Activated naive CD4-positive, alpha-beta T cell treated with anti-CD3 and anti-CD28 coated beads, Interleukin-2, amount 10 ng/mL, durations not matched to agents 7 days and 5 days (primary cell): ENCODE measurements at regions not wholly inside any gene's neighbourhood (a gene's known extent, or its start where the extent isn't known, plus 50 kb on each side); places are given as distances from the start of the nearest gene placed in this dataset.
"Not testable (repeated sequence)": the region's sequence is repeated elsewhere in the genome, so short reads cannot be mapped to it uniquely, and the experiment has no call there.

Experiments
- CTCF ChIA-PET: fragments of 350-600 bp; sonication (Branson Sonifier 250); formaldehyde crosslinking; loops from one replicate; lab custom pipeline; 2021; ENCODE audit warnings: antibody characterized with exemption; lab: Charles Lee
- DNase-seq: peaks from one replicate; pipeline ENCODE4 v3.0.0-alpha.2; 2020
- H3K27ac Mint-ChIP-seq: one replicate; pipeline ENCODE4 v1.8.0; 2021; ENCODE audit warnings: mild to moderate bottlenecking, moderate library complexity, mixed read lengths
- H3K27me3 Mint-ChIP-seq: one replicate; pipeline ENCODE4 v1.8.0; 2021; ENCODE audit warnings: mild to moderate bottlenecking, mixed read lengths
- H3K36me3 Mint-ChIP-seq: one replicate; pipeline ENCODE4 v1.8.0; 2021; ENCODE audit warnings: mixed read lengths
- H3K4me1 Mint-ChIP-seq: one replicate; pipeline ENCODE4 v1.8.0; 2021; ENCODE audit warnings: mixed read lengths
- H3K4me3 Mint-ChIP-seq: one replicate; pipeline ENCODE4 v1.8.0; 2021; ENCODE audit warnings: mild to moderate bottlenecking, moderate library complexity, mixed read lengths
- H3K9me3 Mint-ChIP-seq: one replicate; pipeline ENCODE4 v1.8.0; 2021; ENCODE audit warnings: mixed read lengths

DNA sequence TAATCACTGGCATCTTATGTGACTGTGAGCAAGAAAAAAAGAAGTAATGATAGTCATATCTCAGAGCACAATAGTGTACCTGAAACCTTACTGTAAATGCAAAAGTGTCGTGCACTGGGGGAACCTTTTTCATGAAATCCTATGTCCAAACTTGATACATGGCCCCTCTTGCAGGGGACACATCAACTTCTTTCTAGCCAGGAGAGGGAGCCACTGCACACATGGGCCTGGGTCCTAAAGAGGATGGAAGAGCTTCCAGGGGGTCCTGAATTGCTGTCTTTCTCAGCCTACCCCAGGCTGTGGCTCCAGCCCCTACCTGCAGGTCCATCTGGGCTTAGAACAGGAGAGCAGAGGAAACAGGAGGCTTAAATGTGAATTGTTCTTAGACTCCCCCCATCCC lies 165.7 kb downstream of the SOD2 start:
- CTCF ChIA-PET, result no interaction called here
- no peaks in the 10 kb centered on the region for H3K4me1 Mint-ChIP-seq
- H3K4me3 Mint-ChIP-seq, result no peak overlapping the region
- no peak for DNase-seq
- H3K36me3 Mint-ChIP-seq, result no peaks in the 10 kb centered on the region
- no peaks in the 10 kb centered on the region for H3K9me3 Mint-ChIP-seq
- no peak overlapping the region for H3K27ac Mint-ChIP-seq
- peaks cover 27% of the 10 kb centered on the region for H3K27me3 Mint-ChIP-seq

- peaks cover 27% of the 10 kb centered on the region for H3K27me3 Mint-ChIP-seq
- H3K27ac Mint-ChIP-seq, result no peak overlapping the region
- CTCF ChIA-PET, result no interaction called here
- DNase-seq, result no peak
- no peaks in the 10 kb centered on the region for H3K9me3 Mint-ChIP-seq
- no peak overlapping the region for H3K4me3 Mint-ChIP-seq
- H3K36me3 Mint-ChIP-seq, result no peaks in the 10 kb centered on the region
- no peaks in the 10 kb centered on the region for H3K4me1 Mint-ChIP-seq
Observed at GRCh38 chr6:159525445-159526025, 167.5 kb downstream of the SOD2 start.

DNA sequence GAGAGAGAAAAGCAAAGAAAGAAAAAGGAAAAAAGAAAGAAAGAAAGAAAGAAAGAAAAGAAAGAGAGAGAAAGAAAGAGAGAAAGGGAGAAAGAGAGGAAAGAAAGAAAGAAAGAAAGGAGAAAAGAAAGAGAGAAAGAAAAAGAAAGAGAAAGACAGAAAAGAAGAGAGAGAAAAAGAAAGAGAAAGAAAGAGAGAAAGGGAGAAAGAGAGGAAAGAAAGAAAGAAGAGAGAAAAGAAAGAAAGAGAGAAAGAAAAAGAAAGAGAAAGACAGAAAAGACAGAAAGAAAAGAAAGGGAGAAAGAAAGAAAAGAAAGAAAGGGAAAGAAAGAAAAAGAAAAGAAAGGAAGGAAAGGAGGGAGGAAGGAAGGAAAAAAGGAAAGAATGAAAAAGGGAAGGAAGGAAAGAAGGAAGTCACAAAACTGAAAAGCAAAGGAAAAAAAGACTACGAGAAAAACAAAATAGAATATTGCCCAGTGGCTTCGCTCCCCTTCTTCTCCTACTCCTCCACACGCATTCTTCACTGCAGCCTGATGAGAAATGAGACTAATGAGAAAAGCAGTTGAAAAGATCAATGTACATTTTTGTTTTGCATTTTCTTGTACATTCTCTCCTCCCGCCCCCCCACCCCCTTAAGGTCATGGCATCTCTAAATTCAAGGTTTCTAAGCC lies 170.0 kb downstream of the SOD2 start:
- DNase-seq, result no peak
- H3K36me3 Mint-ChIP-seq, result no peaks in the 10 kb centered on the region
- CTCF ChIA-PET, result no interaction called here
- no peak overlapping the region for H3K27ac Mint-ChIP-seq
- no peaks in the 10 kb centered on the region for H3K4me1 Mint-ChIP-seq
- no peak overlapping the region for H3K4me3 Mint-ChIP-seq
- H3K9me3 Mint-ChIP-seq, result no peaks in the 10 kb centered on the region
- peaks cover 22% of the 10 kb centered on the region for H3K27me3 Mint-ChIP-seq

DNA sequence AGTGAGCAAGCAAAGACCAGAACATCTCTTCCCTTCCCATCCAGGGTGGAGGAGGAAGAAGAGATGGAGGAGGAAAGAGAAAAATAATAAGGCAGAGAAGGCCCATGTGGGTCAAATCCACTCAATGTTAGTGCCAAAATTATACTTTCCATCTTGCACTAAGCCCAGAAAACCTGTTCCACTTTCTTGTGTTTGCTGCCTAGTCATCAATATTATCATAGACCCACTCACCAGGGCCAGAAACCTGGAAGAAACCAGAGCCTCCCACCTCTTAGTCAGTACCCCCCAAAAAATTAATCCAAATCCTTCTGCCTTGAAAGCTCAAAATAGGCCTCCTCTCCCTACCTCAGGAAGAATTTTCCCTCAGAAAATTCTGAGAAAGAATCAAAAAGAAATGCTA lies 171.1 kb downstream of the SOD2 start:
- Mint-ChIP-seq H3K36me3 (no peaks in the 10 kb centered on the region), H3K4me3 (no peak overlapping the region), H3K27ac (no peak overlapping the region), H3K4me1 (no peaks in the 10 kb centered on the region), H3K27me3 (peaks cover 22% of the 10 kb centered on the region), H3K9me3 (no peaks in the 10 kb centered on the region)
- CTCF ChIA-PET, result no interaction called here
- no peak for DNase-seq

- H3K27me3 Mint-ChIP-seq, result peaks cover 14% of the 10 kb centered on the region
Observed at GRCh38 chr6:159520002-159520401, 173.0 kb downstream of the SOD2 start.

DNA sequence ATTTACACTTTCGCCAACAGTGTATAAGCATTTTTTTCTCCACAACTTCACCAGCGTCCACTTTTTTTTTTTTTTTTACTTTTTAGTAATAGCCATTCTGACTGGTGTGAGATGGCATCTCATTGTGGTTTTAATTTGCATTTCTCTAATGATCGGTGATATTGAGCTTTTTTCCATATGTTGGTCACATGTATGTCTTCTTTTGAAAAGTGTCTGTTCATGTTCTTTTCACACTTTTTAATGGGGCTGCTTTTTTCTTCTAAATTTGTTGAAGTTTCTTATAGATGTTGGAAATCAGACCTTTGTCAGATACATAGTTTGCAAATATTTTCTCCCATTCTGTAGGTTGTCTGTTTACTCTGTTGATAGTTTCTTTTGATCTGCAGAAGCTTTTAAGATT lies 177.2 kb downstream of the SOD2 start:
- not testable (repeated sequence) for H3K4me3 Mint-ChIP-seq, H3K36me3 Mint-ChIP-seq, H3K27ac Mint-ChIP-seq, H3K27me3 Mint-ChIP-seq, DNase-seq, H3K9me3 Mint-ChIP-seq, H3K4me1 Mint-ChIP-seq
- CTCF ChIA-PET, result interaction anchor here (0.6 kb wide), 1 partner anchor 1357 kb away, joined by 3 read pairs; no protein-coding TSS in a partner anchor

More at GRCh38 chr6:159520002-159520401, 173.0 kb downstream of the SOD2 start:
- no peak overlapping the region for H3K27ac Mint-ChIP-seq
- no peak for DNase-seq
- H3K36me3 Mint-ChIP-seq, result no peaks in the 10 kb centered on the region
- CTCF ChIA-PET, result no interaction called here
- H3K9me3 Mint-ChIP-seq, result no peaks in the 10 kb centered on the region
- no peak overlapping the region for H3K4me3 Mint-ChIP-seq
- H3K4me1 Mint-ChIP-seq, result no peaks in the 10 kb centered on the region

DNA sequence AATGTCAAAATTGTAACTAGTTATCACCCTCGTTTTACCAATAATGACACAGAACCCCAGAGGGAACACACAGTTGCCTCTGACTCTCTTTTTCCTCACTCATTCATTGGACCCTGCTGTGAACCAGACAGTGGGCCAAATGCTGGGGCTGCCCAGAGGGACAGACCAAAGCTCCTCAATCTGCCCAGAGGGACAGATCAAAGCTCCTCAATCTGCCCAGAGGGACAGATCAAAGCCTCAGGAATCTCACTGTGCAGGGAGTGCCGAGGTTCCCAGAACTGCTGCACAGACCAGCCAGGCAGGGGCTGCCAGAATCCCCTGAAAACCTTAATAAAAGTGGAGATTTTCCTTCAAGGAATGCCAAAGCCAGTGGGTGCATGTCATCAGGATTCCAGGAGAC lies 179.1 kb downstream of the SOD2 start:
- H3K4me1 Mint-ChIP-seq, result no peaks in the 10 kb centered on the region
- CTCF ChIA-PET, result no interaction called here
- no peaks in the 10 kb centered on the region for H3K9me3 Mint-ChIP-seq
- no peak for DNase-seq
- no peaks in the 10 kb centered on the region for H3K36me3 Mint-ChIP-seq
- H3K4me3 Mint-ChIP-seq, result no peak overlapping the region
- H3K27ac Mint-ChIP-seq, result no peak overlapping the region
- H3K27me3 Mint-ChIP-seq, result peaks cover 4% of the 10 kb centered on the region

- Mint-ChIP-seq H3K27ac (no peak overlapping the region), H3K36me3 (no peaks in the 10 kb centered on the region), H3K4me1 (no peaks in the 10 kb centered on the region), H3K27me3 (peaks cover 4% of the 10 kb centered on the region), H3K4me3 (no peak overlapping the region), H3K9me3 (no peaks in the 10 kb centered on the region)
- DNase-seq, result no peak
- CTCF ChIA-PET, result no interaction called here
Observed at GRCh38 chr6:159513074-159513720, 179.8 kb downstream of the SOD2 start.

DNA sequence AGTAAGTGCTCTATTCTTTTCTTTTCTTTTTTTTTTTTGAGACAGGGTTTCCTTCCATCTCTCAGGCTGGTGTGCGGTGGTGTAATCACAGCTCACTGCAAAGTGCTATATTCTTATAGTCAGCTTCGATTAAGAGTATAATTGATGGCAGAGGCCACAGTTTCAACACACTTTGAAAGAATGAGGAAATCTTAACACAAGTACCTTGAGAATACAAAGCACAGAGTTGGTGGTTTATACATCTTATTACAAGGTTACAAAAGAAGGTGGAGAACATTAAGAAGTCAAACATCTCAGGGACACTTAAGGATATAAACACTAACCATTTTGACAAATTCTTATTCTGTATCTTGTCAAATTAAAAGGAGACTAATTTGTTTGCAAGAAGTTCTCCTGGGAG lies 180.5 kb downstream of the SOD2 start:
- no peaks in the 10 kb centered on the region for H3K4me1 Mint-ChIP-seq
- H3K9me3 Mint-ChIP-seq, result no peaks in the 10 kb centered on the region
- no peaks in the 10 kb centered on the region for H3K36me3 Mint-ChIP-seq
- no peak for DNase-seq
- peaks cover 4% of the 10 kb centered on the region for H3K27me3 Mint-ChIP-seq
- CTCF ChIA-PET, result interaction anchor here (0.6 kb wide), 1 partner anchor 10 kb away, joined by 3 read pairs; no protein-coding TSS in a partner anchor
- no peak overlapping the region for H3K27ac Mint-ChIP-seq
- no peak overlapping the region for H3K4me3 Mint-ChIP-seq

DNA sequence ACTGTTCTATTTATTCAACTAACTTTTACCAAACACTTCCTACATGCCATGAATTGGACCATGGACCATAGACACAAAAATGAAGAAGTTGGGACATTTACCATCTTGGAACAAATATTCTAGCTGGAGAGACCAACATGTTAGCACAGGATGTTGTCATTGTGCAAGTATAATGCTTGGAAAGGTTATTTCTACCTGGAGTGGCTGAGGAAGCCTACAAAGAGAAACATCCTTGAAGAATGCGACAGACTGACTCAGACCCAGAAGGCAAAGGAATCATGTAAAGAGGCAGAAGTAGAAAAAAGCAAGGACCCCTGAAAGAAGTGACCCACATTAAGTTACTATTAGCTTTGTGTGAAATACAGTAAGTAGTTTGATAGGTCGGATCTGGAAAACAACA lies 180.9 kb downstream of the SOD2 start:
- no peaks in the 10 kb centered on the region for H3K36me3 Mint-ChIP-seq
- H3K27me3 Mint-ChIP-seq, result peaks cover 4% of the 10 kb centered on the region
- H3K4me1 Mint-ChIP-seq, result no peaks in the 10 kb centered on the region
- H3K9me3 Mint-ChIP-seq, result no peaks in the 10 kb centered on the region
- no peak overlapping the region for H3K27ac Mint-ChIP-seq
- CTCF ChIA-PET, result interaction anchor here (0.6 kb wide), 1 partner anchor 10 kb away, joined by 3 read pairs; no protein-coding TSS in a partner anchor
- DNase-seq, result no peak
- H3K4me3 Mint-ChIP-seq, result no peak overlapping the region

DNA sequence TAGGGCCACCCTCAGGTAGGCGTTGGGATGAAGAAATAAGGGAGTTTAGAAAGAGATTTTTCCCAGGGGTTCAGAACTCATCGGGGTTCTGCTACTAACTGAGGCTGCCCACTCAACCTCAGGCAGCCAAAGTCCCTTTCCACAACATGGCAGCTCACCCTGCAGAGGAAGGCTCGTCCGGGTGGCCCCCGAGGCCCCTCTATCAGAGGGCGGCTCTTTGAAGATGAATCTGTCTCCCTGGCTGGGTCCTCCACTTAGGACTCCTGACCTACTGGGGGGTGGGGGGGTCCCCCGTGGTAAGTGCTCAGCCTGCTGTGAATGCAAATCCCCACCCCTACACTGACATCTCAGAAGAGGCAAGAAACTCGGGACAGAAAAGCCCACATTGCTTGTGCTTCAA lies 182.9 kb downstream of the SOD2 start:
- Mint-ChIP-seq H3K27me3 (peaks cover 4% of the 10 kb centered on the region), H3K4me1 (no peaks in the 10 kb centered on the region), H3K27ac (no peak overlapping the region), H3K36me3 (no peaks in the 10 kb centered on the region), H3K9me3 (no peaks in the 10 kb centered on the region), H3K4me3 (no peak overlapping the region)
- CTCF ChIA-PET, result no interaction called here
- no peak for DNase-seq

- Mint-ChIP-seq H3K4me3 (no peak overlapping the region), H3K4me1 (no peaks in the 10 kb centered on the region)
Observed at GRCh38 chr6:159508931-159509330, 184.1 kb downstream of the SOD2 start.

GRCh38 chr6:159506048-159506447 lies 187.0 kb downstream of the SOD2 start:
- Mint-ChIP-seq H3K36me3 (no peaks in the 10 kb centered on the region), H3K4me3 (no peak overlapping the region), H3K27ac (no peak overlapping the region), H3K9me3 (no peaks in the 10 kb centered on the region), H3K4me1 (no peaks in the 10 kb centered on the region), H3K27me3 (peaks cover 4% of the 10 kb centered on the region)
- no peak for DNase-seq
- CTCF ChIA-PET, result no interaction called here

More at GRCh38 chr6:159508931-159509330, 184.1 kb downstream of the SOD2 start:
- CTCF ChIA-PET, result no interaction called here
- H3K9me3 Mint-ChIP-seq, result no peaks in the 10 kb centered on the region
- no peak for DNase-seq
- no peaks in the 10 kb centered on the region for H3K36me3 Mint-ChIP-seq
- no peak overlapping the region for H3K27ac Mint-ChIP-seq
- H3K27me3 Mint-ChIP-seq, result peaks cover 3% of the 10 kb centered on the region

GRCh38 chr6:159505140-159505922 lies 187.7 kb downstream of the SOD2 start:
- Mint-ChIP-seq H3K4me1 (no peaks in the 10 kb centered on the region), H3K9me3 (no peaks in the 10 kb centered on the region), H3K27me3 (peaks cover 4% of the 10 kb centered on the region), H3K27ac (no peak overlapping the region), H3K4me3 (no peak overlapping the region), H3K36me3 (no peaks in the 10 kb centered on the region)
- CTCF ChIA-PET, result no interaction called here
- DNase-seq, result no peak
